Esophagus squamous epithelium (tissue), 5 donors: ENCODE measurements at regions not wholly inside any gene's neighbourhood (a gene's known extent, or its start where the extent isn't known, plus 50 kb on each side); places are given as distances from the start of the nearest gene placed in this dataset.

Experiments used
- DNase-seq: peaks from one replicate; lab custom pipeline; 2025; lab: John Stamatoyannopoulos, UW
- H3K27ac ChIP-seq, 4 donors: fragments of 200-600 bp; sonication (generic); one replicate each; pipeline ENCODE4 v1.5.1; 2016 to 2019; ENCODE audit warnings: mild to moderate bottlenecking in 1 of 4
- H3K27me3 ChIP-seq, 4 donors: fragments of 200-600 bp; sonication (generic); 1 replicate in 3 of 4; 2 replicates in 1 of 4; pipeline versions ENCODE4 v1.5.1 to v1.6.0; 2017 to 2021; ENCODE audit warnings: antibody characterized with exemption in 1 of 4
- H3K36me3 ChIP-seq, 3 donors: fragments of 200-600 bp; sonication (generic); one replicate each; pipeline ENCODE4 v1.5.1; 2016 to 2019
- H3K4me1 ChIP-seq, 3 donors: fragments of 200-600 bp; sonication (generic); one replicate each; pipeline ENCODE4 v1.5.1; 2017 to 2019
- H3K4me3 ChIP-seq, 4 donors: fragments of 200-600 bp; sonication (generic); 1 replicate in 3 of 4; 2 replicates in 1 of 4; pipeline ENCODE4 v1.5.1; 2016 to 2019; ENCODE audit warnings: mild to moderate bottlenecking in 2 of 4, moderate library complexity in 1 of 4
- H3K9me3 ChIP-seq, 3 donors: fragments of 200-600 bp; sonication (generic); one replicate each; pipeline ENCODE4 v1.5.1; 2016 to 2019
- CTCF ChIP-seq, 6 experiments: fragments of 450-650 bp in 4 of 6; fragments of 200-600 bp in 2 of 6; sonication (generic) in 2 of 6; IDR thresholded peaks; one replicate each; pipeline ENCODE4 v1.5.1; 2016 to 2019; ENCODE audit warnings: antibody characterized with exemption in 6 of 6, mild to moderate bottlenecking in 4 of 6, moderate library complexity in 4 of 6
- POLR2A ChIP-seq, 4 donors: fragments of 450-650 bp; IDR thresholded peaks; one replicate each; pipeline ENCODE4 v1.6.1; 2017; ENCODE audit warnings: antibody characterized with exemption in 4 of 4, mild to moderate bottlenecking in 4 of 4, moderate library complexity in 3 of 4
- WGBS, 2 donors: methylation state at CpG; one replicate each; pipeline ENCODE4 v1.1.5; 2018; 5-methylcytosine and 5-hydroxymethylcytosine counted together
- intact Hi-C: fragments of 100-400 bp; cut with DNase I; formaldehyde crosslinking; loops from one replicate; pipeline ENCODE4 v1.15.0; 2022
- donor health status: DM: yes; HTN: yes; CAD: no.

DNA sequence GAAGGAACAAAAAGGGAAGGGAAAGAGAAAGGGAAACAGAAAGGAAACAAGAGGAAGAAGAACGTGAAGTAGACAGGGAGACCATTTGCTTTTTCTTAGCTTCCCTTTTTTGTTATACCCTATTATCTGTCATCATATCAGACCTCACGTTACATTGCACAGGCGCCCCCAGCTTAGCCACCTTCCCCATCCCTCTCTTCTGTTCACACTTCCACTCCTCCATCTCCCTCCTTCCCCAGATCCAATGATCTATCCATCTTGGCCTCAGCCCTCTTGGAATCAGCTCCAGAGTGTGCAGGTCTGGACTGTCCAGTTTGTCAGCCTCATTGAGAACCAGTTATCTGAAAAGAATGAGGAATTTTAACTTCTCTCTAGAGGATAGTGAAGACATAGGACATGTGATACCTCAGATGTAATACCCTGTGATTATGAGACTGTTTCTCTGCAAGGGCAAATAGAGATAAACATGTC lies 101.1 kb upstream of the ERRFI1 start:
- no peak for DNase-seq
- H3K36me3 ChIP-seq, result no peaks in the 10 kb centered on the region
- 67 to 72% methylated on average over 3 of the region's 3 CpGs for WGBS, 2 donors
- H3K27ac ChIP-seq, result peak overlapping the region in 3 of 4 donors; percentile 44 to 71 (median 50)
- peaks cover 0 to 6% (median 0%) of the 10 kb centered on the region in 3 donors for H3K4me1 ChIP-seq
- H3K9me3 ChIP-seq, result no peaks in the 10 kb centered on the region
- TF ChIP-seq POLR2A (IDR thresholded peaks at IDR 0.05), result no peak
- TF ChIP-seq CTCF (IDR thresholded peaks at IDR 0.05), result no peak
- intact Hi-C loops, result no loop called here
- H3K4me3 ChIP-seq, result no peak overlapping the region
- H3K27me3 ChIP-seq, result no peaks in the 10 kb centered on the region

DNA sequence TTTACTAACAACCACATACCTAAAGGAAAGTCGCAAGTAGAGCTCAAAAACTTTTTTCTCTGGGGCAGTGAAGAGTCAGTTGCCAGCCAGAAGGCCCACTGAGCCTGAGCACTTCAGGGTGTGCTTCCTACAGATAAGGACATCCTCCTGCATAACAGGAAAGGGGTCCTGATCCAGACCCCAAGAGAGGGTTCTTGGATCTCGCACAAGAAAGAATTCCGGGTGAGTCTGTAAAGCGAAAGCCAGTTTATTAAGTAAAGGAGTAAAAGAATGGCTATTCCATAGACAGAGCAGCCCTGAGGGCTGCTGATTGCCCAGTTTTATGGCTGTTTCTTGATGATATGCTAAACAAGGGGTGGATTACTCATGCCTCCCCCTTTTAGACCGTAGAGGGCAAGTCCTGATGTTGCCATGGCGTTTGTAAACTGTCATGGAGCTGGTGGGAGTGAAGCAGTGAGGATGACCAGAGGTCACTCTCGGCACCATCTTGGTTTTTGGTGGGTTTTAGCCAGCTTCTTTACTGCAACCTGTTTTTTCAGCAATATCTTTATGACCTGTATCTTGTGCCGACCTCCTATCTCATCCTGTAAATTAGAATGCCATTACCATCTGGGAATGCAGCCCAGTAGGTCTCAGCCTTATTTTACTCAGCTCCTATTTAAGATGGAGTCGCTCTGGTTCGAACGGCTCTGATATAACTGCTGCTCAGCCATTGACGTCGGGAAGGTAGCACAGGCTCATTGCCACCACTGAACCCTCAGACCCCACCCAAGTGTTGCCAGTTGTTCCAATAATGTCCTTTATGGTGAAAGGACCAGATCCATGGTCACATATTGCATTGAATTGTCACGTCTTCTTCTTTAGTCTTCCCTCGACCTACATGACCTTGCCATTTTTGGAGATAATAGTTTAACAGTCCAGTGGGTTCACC lies 96.6 kb upstream of the ERRFI1 start:
- TF ChIP-seq CTCF (IDR thresholded peaks at IDR 0.05), result no peak
- TF ChIP-seq POLR2A (IDR thresholded peaks at IDR 0.05), result no peak
- H3K27ac ChIP-seq, result peak overlapping the region; percentile 59 to 92 (median 82)
- no peak for DNase-seq
- H3K4me1 ChIP-seq, result peaks cover 0 to 43% (median 29%) of the 10 kb centered on the region in 3 donors
- no peaks in the 10 kb centered on the region for H3K36me3 ChIP-seq
- intact Hi-C loops, result no loop called here
- H3K4me3 ChIP-seq, result no peak overlapping the region
- 86 to 88% methylated on average over 15 of the region's 15 CpGs for WGBS, 2 donors
- no peaks in the 10 kb centered on the region for H3K27me3 ChIP-seq
- H3K9me3 ChIP-seq, result no peaks in the 10 kb centered on the region

DNA sequence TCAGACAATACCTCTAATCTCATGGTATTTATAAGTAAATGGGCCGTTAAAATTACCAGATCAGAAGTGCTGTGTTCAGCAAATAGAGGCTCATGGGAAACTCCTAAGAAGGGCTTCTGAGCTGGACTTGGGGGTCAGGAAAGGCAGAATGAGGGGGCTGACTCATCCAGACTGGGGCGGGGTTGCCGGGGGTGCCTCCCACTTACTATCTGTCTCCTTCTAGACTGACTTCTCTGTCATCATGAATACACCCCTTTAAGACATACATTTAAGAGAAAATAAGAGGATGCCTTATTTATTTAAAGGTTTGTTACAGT lies 96.0 kb upstream of the ERRFI1 start:
- no peaks in the 10 kb centered on the region for H3K9me3 ChIP-seq
- TF ChIP-seq CTCF (IDR thresholded peaks at IDR 0.05) (no peak), POLR2A (IDR thresholded peaks at IDR 0.05) (no peak)
- intact Hi-C loops, result no loop called here
- WGBS, 2 donors, result 63 to 80% methylated on average over 2 to 3 of the region's 3 CpGs
- no peaks in the 10 kb centered on the region for H3K36me3 ChIP-seq
- H3K4me3 ChIP-seq, result no peak overlapping the region
- H3K27ac ChIP-seq, result peak overlapping the region; percentile 59 to 92 (median 82)
- no peaks in the 10 kb centered on the region for H3K27me3 ChIP-seq
- DNase-seq, result no peak
- H3K4me1 ChIP-seq, result peaks cover 0 to 49% (median 29%) of the 10 kb centered on the region in 3 donors

- H3K36me3 ChIP-seq, result no peaks in the 10 kb centered on the region
- WGBS, 2 donors, result 28 to 37% methylated on average over 11 to 14 of the region's 18 CpGs
- H3K4me3 ChIP-seq, result peak overlapping the region in 1 of 4 donors; percentile 38
- DNase-seq, result no peak
- intact Hi-C loops, result no loop called here
- peaks cover 0 to 55% (median 30%) of the 10 kb centered on the region in 3 donors for H3K4me1 ChIP-seq
- TF ChIP-seq CTCF (IDR thresholded peaks at IDR 0.05), result no peak
- TF ChIP-seq POLR2A (IDR thresholded peaks at IDR 0.05), result no peak
- H3K9me3 ChIP-seq, result no peaks in the 10 kb centered on the region
- no peaks in the 10 kb centered on the region for H3K27me3 ChIP-seq
- peak overlapping the region; percentile 59 to 92 (median 82) for H3K27ac ChIP-seq
Measured at GRCh38 chr1:8121261-8122159, 95.4 kb upstream of the ERRFI1 start.
